HS-5 (cell line): ENCODE measurements at regions not wholly inside any gene's neighbourhood (a gene's known extent, or its start where the extent isn't known, plus 50 kb on each side); places are given as distances from the start of the nearest gene placed in this dataset.
A peak's percentile ranks its signal among the peaks of the same experiment; 100 is the strongest.
"Not testable (repeated sequence)": the region's sequence is repeated elsewhere in the genome, so short reads cannot be mapped to it uniquely, and the experiment has no call there.

Experiments
- DNase-seq: peaks from one replicate; pipeline ENCODE4 v3.0.0-alpha.2; 2012; ENCODE audit warnings: low read depth

DNA sequence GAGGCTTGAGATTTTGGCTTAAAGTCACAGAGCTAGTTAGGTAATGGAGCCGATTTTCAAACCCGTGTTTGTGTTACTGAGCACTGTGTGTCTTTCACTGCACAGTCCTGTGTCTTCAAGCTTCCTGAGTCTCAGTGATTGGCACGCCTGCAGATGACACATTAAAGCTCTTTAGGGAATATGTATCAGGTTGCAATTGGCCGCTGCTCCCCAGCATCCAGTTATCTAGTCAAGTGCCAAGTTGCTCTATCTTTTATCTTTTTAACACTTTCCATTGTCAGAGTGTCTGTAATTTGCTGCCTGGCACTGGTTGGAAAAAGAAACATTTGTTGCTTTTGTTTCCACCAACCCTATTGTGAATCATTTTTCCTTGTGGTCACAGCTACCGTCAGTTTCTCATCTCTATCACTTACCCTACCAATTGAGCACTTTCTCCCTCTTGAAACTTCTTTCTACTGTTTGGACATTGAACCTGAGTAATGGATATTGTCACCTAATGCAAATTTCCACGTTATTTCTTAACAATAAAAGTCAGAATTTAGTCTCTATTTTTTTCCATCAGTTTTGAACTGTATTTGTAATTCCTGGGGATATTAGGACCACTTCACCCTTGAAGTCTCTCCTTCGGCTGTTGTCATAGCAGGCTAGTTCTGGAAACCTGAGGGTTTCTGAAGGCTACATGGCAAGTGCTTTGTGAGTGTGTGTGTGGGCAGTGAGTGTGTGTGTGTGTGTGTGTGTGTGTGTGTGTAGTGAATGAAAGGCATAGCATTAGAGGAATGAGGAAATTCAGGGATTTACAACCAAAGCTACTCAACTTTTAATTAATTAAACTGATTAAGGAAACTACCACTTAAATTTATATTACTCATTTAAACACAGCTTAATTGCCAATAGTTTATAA, 274.3 kb downstream of the ISL1 start:
- no peak for DNase-seq

DNA sequence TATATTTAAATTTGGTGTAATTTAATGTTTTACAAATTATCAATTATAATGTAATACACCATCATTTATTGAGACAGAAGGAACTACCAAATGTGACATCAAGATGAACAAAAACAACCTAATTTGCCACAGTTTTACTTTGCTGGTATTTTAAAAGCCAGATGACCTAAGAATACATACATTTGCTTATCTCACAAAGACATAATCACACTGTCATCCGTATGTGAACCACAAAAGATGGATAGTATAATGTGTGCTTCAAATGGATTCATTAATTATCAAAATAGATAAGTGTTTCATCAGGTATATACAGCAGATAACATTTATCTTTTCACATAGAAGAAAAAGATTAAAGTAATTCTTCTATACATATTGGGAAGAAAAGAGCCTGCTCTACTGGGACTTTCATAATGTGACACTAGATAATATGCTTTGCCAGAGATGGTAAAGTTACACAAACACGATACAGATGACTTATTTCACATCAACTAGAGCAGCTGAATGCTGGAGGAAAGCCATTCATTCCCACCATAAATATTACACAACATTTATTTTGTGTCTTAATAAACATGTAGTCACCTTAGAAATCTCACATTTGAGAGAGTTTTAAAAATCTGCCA, 278.5 kb downstream of the ISL1 start:
- DNase-seq, result no peak

DNA sequence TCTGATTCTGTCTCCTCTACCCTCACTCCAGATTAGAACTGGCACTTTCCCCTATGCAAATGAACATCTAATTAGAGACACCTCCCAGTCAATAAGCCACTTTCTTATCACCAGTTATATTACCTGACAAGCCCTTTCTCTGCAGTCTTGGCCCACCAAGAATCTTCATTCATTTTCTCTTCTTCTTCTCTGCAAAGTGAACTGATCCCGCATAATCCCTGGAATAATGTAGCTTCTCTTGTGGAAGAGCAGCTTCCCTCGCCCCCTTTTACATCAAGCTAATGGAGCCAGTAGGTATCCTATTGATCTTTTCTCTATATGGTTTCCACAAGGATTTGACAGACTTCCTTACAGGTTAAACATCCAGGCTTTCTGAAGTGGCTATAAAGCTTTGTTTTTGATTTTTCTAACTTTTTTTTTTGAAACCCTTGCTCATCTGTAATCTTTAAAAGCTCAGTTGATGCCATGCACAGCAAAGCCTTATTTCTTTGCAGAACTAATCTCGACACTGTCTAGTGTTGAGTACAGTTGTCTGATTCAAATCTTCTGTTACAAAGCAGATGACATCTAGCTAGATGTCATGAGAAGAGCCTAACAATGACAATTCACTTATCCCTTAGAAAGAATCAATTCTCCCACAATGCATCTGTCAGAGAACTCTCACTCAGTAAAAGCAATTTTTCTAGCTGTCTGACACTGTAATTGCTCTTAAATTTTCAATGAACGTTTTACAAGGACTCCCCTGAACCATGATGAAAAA, 281.4 kb downstream of the ISL1 start:
- DNase-seq, result no peak

DNA sequence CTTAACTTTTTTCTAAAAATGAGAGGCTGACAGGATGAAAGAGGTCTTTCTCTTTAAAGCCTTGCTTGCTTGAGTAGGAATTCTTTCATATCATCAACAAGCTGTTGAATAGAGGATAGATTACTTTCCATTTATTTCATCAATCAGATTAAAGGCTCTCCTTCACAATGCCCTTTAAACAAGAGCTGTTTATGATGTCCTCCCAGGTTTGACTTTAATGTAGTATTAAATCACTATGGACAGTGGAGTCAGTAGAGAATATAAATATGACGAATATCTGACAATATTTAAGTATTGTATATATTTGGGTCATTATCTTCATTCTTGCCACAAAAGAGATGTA, 282.0 kb downstream of the ISL1 start:
- DNase-seq, result no peak

DNA sequence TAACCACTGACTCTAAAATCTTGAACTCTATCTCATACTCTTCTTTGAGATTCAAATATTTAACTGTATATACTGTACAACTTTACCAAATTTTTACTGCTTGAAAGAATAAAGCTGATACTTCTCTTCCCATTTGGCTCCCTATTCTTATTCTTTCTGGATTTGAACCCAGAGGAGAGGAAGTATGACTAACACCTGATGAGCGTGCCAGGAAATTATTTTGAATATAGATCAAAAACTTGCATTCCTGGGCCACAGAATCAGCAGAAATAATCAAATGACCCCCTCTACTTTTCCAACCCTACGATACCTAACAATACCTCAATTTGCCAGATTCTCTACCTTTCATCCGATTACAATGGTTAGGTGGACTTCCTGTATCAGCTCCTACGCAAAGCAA, 285.8 kb downstream of the ISL1 start:
- DNase-seq, result no peak

DNA sequence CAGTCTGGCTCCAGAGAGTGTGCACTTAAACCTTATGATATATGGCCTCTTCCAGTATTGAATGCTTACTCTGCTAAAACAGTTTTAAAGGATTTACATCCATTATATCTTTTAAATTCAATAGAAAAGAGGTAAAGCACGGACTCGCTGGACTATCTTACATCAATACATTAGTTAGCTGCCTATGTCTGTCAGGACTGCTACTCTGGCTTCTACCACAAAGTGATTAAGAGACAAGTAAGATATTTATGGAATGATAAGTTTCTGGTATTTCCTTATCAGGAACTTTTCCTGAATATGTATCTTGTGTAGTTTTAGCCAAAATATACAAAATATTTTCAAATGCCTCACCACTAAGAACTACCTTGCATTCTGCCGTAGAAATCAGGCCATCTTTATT, 295.1 kb downstream of the ISL1 start:
- DNase-seq, result no peak

DNA sequence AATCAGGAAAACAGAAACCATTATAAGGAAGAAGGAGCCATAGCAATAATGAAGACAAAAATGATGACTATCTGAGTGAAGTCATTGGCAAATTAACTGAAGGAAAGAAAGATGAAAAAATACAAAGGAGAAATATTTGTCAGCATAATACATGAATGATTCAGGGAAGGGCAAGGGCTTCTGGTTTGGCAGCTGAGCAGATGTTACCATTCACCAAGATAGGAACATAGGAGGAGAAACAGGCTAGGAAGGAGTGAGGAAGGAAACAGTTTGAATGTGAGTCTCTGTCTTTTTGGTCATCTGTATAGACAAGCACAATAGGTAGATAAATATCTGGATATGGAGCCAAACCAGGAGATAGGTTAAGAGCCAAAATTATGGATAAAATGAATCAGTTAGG, 296.0 kb downstream of the ISL1 start:
- no peak for DNase-seq

DNA sequence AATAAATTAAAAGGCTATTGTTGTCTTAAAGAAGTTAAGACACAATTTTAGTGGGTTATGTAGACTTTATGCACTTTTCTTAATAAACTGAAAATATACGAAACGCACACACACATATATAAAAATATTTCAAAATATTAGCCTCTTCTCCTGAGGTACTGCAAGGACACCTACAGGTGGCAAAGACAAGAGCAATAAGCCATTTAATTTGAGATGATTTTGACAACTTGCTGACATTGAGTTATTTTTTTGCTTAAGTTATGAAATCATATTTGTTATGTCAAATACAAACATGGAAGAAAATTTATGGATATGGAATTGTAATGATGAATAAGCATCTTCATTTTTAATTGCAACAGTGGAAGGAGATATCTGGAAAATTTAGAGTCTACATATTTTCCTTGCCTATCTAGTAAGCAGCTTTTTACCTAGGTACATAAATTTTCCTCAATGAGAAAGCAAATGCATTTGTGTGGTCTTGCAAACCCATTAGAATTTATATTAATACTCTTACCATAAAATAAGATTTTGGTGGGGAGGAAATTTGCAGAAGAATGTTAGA, 301.6 kb downstream of the ISL1 start:
- DNase-seq, result no peak

DNA sequence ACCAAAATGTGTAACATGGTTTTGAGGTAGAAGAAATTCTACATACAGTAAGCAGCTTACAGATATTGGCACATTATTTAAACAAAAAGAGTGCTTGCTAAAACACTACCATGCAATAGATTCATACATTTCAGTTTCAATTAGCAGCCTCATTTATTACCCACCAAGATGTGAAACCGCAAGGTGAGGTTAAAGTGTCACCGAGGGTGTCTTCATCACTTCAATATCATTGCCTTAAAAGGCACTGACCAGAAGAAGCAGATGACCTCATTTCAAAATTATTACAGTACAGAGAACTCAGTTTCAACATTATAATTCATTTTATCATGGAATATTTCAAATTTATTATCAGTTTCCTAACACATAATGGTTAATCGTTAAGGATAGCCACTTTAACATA, 302.2 kb downstream of the ISL1 start:
- DNase-seq, result no peak

DNA sequence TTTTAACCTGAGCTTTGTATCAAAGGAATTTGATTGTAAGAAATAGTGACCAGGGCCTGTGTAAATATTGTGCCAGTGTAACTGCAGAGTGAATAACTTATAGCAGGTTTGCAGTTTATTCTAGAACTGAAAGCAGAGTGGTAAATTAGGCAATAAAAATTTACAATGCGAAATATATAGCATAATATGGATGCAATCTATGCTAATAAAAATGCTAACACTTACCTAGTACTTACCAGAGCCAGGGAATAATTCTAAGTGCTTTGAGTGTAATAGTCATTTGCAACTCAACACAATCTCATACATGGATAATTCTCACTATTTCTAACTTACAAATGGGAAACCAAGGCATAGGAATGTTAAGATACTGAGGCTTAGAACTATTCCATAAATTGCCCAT, 303.4 kb downstream of the ISL1 start:
- no peak for DNase-seq

DNA sequence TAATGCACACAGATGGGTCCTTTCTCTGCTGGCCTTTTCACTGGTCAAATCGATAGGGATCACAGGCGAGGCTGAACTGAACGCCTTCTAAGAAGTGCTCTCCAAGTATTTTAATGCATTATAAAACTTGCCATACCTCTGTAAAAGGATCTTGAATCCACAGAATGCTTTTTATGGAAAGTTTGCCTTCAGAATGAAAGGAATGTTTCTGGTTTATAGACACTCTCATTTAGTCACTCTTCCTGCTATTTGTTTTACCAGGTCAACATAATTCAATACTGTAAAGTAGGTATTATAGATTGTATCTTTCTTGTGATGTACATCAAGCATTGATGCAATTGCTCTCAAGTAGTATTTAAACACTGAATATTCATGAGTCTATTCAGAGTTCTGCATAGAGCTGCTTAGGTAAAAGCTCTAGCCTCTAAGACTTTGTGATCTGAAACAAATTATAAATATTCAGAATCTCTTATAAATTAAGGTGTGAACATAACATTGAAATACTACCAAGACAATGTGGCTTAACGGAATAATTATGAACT, 308.4 kb downstream of the ISL1 start:
- no peak for DNase-seq

DNA sequence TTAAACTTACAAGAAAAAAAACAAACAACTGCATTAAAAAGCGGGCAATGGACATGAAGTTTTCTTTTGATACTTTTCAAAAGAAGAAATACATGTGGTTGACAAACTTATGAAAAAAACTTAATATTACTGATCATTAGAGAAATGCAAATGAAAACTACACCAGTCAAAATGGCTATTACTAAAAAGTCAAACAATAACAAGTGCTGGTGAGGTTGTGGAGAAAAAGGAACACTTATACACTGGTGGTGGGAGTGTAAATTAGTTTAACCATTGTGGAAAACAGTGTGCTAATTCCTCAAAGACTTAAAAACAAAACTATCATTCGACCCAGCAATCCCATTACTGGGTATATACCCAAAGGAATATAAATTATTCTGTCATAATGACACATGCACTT, 311.6 kb downstream of the ISL1 start:
- no peak for DNase-seq

DNA sequence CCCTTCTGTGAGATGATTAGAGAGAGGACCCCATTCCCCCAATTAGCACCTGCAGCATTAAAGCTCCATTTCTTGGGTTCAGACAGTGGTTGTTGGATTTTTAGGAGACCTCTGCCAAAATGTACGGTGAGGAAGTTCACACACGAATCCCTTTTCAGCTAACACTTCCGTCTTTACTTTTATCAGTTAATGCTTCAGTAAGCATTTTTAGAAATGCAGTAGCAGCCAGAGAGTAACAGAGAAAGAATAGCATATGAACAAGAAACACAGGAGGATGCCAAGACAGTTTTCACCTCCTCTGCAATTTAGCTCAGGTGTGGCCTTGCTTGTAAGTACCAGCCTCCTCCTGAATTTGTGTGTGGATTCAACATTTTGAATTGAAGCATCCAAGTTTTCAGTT, 312.9 kb downstream of the ISL1 start:
- DNase-seq, result no peak

DNA sequence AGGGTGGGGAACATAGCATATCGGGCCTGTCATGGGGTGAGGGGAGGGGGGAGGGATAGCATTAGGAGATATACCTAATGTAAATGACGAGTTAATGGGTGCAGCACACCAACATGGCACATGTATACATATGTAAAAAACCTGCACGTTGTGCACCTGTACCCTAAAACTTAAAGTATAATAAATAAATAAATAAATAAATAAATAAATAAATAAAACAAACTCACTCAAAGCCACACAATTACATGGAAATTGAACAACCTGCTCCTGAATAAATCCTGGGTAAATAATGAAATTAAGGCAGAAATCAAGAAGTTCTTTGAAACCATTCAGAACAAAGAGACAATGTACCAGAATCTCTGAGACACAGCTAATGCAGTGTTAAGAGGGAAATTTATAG, 318.8 kb downstream of the ISL1 start:
- not testable (repeated sequence) for DNase-seq

DNA sequence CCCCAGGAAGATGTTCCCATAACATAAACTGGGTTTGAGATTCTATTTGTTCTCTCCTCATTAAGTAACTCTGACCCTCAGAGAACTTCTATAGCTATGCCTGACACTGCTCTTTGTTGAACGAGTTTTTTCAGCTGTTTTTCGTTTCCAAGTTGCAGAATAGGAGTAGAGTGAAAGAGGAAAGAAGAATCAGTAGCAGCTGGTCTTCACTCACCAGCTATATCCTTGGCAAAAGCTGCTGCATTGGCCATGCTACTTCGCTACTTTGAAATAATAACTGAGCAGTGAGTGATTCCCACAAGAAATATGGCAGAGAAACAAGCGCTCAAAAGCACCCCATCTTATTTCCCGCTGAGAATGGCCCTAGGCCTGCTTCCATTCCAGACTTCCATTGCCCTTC, 329.0 kb downstream of the ISL1 start:
- DNase-seq, result no peak

DNA sequence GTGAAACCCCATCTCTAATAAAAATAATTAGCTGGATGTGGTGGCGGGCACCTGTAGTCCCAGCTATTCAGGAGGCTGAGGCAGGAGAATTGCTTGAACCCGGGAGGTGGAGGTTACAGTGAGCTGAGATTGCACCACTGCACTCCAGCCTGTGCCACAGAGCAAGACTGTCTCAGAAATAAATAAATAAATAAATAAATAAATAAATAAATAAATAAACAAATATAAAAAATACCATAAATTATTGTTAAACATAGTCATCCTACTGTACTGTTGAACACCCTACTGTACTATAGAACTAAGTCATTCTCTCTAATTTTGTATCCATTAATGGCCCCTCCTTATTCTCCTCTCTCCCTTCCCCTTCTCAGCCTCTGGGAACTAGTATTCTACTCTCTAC, 332.2 kb downstream of the ISL1 start:
- not testable (repeated sequence) for DNase-seq

DNA sequence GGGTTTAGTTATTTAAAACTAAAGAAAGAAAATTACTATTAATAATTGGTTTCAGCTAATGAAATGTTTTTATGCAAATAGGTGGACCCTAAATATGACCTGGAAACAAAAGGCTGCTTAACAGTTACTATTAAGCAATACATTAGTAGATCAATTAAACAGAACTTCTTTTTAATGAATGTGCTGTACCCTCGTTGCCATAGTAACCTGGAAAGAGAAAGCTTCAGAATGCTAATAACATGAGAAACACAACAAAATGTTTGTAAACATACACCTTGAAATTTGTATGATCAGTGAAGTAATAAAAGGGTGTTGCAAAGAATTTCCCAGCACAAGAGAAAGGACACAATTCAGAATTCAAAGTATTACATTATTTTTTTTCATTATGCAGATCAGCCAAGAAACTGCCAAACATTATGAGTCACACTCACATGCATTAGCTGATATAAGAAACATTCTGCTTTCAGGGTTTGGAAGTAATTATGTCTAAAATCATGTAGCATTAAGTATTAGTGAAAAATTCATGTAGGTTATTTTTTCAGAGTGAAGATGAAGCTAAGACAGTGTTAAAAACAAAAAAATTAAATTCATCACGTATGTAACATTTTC, 348.3 kb downstream of the ISL1 start:
- peak; percentile 6 for DNase-seq

DNA sequence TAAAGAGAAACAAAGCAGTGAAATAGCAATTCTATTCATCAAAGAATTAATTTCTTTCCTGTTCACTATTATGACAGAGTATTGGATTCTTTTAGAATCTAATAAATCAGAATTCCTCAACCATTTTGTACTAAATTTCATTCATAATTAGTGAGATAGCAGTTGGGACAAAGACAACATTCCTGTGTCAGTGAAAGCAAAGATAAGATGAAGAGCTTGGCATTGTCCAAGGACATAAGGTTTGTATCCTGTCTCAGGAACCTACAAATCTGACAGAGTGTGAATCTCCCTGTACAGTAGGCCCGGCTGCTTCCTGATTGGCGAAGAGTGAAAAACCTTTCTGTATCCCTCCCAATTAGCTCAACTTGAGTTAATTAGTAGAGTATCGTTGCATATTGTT, 349.1 kb downstream of the ISL1 start:
- DNase-seq, result no peak

DNA sequence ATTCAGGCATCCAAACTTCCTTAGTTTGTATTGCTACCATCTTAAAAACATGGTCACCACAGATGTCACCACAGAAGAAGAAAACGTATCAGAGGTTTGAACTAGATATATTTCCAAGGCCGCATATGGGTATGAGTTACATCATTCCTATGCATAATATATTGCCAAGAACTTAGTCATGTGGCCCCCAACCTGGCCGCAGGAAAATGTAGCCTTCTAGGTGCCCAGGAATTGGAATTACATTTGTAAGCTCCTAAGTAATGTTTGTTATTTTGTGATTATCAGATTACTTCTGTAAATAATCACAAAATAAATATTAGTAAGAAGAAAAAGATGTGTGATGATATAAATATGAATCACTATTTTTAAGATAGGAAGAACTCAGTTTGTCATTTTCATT, 351.4 kb downstream of the ISL1 start:
- no peak for DNase-seq

DNA sequence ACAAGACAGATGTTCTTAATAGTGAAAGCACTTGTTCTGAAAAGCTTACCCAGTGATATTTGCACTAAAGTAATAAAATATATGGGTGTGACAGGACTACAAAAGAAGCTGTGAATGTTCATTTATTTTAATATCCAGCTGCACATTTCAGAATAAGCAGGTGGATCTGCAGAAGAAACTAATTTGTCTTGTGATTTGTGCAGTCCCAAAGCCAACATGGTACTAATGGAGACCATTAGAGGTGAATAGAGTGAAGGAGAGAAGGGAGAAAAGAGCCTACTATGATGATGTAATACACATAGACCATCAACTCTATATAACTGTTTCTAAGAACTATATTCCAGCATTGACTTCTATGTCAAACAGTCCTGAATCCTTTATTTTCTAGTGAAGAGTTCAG, 362.8 kb downstream of the ISL1 start:
- no peak for DNase-seq

DNA sequence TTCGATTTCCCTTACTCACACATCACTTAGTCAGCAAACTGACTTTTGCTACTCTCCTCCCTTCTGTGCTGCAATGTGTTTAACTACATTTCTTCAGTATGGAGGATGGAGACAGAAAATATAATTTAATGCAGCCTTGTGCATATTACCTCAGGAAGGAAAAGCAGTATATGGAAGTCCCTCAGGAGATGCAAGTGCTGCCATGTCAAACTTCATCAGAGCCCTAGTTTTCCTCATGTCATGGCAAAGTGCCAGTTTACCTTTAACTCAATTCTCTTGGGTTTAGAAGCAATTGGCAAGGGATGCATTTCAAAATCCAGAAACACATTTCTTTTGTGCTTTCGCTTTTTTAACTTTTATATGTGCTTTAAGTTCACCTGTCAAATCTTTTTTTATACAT, 365.4 kb downstream of the ISL1 start:
- no peak for DNase-seq
